ENCODE measurements at regions not wholly inside any gene's neighbourhood (a gene's known extent, or its start where the extent isn't known, plus 50 kb on each side); places are given as distances from the start of the nearest gene placed in this dataset.

DNA sequence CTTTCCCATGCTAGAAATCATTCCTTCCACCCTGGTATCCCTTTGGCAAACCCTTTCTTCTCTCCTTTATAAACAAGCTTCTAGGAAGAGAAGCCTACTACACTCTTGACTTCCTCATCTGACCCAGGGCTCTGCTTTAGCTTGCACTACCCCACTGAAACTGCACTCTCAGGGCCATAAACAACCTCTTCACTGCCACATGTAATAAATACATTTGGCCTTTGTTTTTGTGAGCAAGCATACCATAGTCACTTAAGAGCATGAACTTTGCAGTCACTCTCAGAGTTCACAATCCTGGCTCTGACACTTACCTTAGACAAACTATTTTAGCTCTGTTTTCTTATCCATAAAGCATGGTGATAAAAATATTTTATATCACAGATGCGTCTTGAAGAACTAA is 50.7 kb upstream of the USP38 start:
- ATAC-seq (no peak), DNase-seq (ENCODE audit: low read depth, low spot score) (no peak)
- intact Hi-C loops (cut with micrococcal nuclease; ENCODE audit: unreplicated experiment): no loop called here
- Histone ChIP-seq H3K36me3 (ENCODE audit: control insufficient read depth, insufficient read depth, low read length) (no peaks in the 10 kb centered on the region), H3K9me3 (ENCODE audit: control insufficient read depth, insufficient read depth, low read depth, low read length) (no peaks in the 10 kb centered on the region), H3K27ac (ENCODE audit: low read length) (no peak overlapping the region), H3K4me3 (ENCODE audit: low read depth in 2 of 2, low read length in 2 of 2) (no peak overlapping the region), H3K4me1 (ENCODE audit: control insufficient read depth, insufficient read depth, low read length) (no peaks in the 10 kb centered on the region), H3K27me3 (ENCODE audit: control insufficient read depth, insufficient read depth, low read length) (no peaks in the 10 kb centered on the region)
- no TSS peak for BruUV-seq (replicated peaks)
- in situ Hi-C loops (cut with HindIII; ENCODE audit: low pct_unique_long_range_greater_than_20kb, low sequenced_read_pairs): no loop called here
- TF ChIP-seq TCF7L2 (IDR thresholded peaks at IDR 0.05; ENCODE audit: low read depth, low read length) (no peak), SIN3A (IDR thresholded peaks at IDR 0.05; ENCODE audit: borderline replicate concordance, insufficient read depth, low read depth, low read length) (no peak), POLR2AphosphoS5 (IDR thresholded peaks at IDR 0.05; ENCODE audit: low read depth, low read length) (no peak)
- TF ChIP-seq, protein P1, sequence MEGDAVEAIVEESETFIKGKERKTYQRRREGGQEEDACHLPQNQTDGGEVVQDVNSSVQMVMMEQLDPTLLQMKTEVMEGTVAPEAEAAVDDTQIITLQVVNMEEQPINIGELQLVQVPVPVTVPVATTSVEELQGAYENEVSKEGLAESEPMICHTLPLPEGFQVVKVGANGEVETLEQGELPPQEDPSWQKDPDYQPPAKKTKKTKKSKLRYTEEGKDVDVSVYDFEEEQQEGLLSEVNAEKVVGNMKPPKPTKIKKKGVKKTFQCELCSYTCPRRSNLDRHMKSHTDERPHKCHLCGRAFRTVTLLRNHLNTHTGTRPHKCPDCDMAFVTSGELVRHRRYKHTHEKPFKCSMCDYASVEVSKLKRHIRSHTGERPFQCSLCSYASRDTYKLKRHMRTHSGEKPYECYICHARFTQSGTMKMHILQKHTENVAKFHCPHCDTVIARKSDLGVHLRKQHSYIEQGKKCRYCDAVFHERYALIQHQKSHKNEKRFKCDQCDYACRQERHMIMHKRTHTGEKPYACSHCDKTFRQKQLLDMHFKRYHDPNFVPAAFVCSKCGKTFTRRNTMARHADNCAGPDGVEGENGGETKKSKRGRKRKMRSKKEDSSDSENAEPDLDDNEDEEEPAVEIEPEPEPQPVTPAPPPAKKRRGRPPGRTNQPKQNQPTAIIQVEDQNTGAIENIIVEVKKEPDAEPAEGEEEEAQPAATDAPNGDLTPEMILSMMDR (IDR thresholded peaks at IDR 0.05): no peak
- TF ChIP-seq, protein P2, sequence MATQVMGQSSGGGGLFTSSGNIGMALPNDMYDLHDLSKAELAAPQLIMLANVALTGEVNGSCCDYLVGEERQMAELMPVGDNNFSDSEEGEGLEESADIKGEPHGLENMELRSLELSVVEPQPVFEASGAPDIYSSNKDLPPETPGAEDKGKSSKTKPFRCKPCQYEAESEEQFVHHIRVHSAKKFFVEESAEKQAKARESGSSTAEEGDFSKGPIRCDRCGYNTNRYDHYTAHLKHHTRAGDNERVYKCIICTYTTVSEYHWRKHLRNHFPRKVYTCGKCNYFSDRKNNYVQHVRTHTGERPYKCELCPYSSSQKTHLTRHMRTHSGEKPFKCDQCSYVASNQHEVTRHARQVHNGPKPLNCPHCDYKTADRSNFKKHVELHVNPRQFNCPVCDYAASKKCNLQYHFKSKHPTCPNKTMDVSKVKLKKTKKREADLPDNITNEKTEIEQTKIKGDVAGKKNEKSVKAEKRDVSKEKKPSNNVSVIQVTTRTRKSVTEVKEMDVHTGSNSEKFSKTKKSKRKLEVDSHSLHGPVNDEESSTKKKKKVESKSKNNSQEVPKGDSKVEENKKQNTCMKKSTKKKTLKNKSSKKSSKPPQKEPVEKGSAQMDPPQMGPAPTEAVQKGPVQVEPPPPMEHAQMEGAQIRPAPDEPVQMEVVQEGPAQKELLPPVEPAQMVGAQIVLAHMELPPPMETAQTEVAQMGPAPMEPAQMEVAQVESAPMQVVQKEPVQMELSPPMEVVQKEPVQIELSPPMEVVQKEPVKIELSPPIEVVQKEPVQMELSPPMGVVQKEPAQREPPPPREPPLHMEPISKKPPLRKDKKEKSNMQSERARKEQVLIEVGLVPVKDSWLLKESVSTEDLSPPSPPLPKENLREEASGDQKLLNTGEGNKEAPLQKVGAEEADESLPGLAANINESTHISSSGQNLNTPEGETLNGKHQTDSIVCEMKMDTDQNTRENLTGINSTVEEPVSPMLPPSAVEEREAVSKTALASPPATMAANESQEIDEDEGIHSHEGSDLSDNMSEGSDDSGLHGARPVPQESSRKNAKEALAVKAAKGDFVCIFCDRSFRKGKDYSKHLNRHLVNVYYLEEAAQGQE (IDR thresholded peaks at IDR 0.05; ENCODE audit: insufficient read depth in 1 of 2, low read depth in 2 of 2, low read length in 1 of 2): no peak
- ChIA-PET POLR2A (no interaction called here), CTCF (no interaction called here)
